ENCODE measurements at regions not wholly inside any gene's neighbourhood (a gene's known extent, or its start where the extent isn't known, plus 50 kb on each side); places are given as distances from the start of the nearest gene placed in this dataset.

GRCh38 chr4:171759274-171759673, 53.9 kb upstream of the GALNTL6 start:
- H3K4me1 ChIP-seq (ENCODE audit: control insufficient read depth, insufficient read depth, low read length), result no peaks in the 10 kb centered on the region
- H3K9me3 ChIP-seq (ENCODE audit: control insufficient read depth, insufficient read depth, low read length), result no peaks in the 10 kb centered on the region
- DNase-seq (ENCODE audit: low read depth, low spot score), result no peak
- no peak overlapping the region for H3K4me3 ChIP-seq (ENCODE audit: low read length)
- H3K36me3 ChIP-seq (ENCODE audit: control insufficient read depth, insufficient read depth, low read length), result no peaks in the 10 kb centered on the region
- no peak overlapping the region for H3K27ac ChIP-seq (ENCODE audit: low read length)
- H3K27me3 ChIP-seq (ENCODE audit: control insufficient read depth, insufficient read depth, low read length), result no peaks in the 10 kb centered on the region
- no CpG with 5 or more reads among the region's 5 CpGs for WGBS (ENCODE audit: insufficient coverage, insufficient read length)

- Histone ChIP-seq H3K9me3 (ENCODE audit: control insufficient read depth, insufficient read depth, low read length) (no peaks in the 10 kb centered on the region), H3K27ac (ENCODE audit: low read length) (no peak overlapping the region), H3K36me3 (ENCODE audit: control insufficient read depth, insufficient read depth, low read length) (no peaks in the 10 kb centered on the region), H3K4me1 (ENCODE audit: control insufficient read depth, insufficient read depth, low read length) (no peaks in the 10 kb centered on the region), H3K4me3 (ENCODE audit: low read length) (no peak overlapping the region), H3K27me3 (ENCODE audit: control insufficient read depth, insufficient read depth, low read length) (no peaks in the 10 kb centered on the region)
- WGBS (ENCODE audit: insufficient coverage, insufficient read length), result no CpG with 5 or more reads among the region's 2 CpGs
- DNase-seq (ENCODE audit: low read depth, low spot score), result no peak
Observed at GRCh38 chr4:171751538-171751937, 61.7 kb upstream of the GALNTL6 start.

GRCh38 chr4:171746418-171746817, 66.8 kb upstream of the GALNTL6 start:
- H3K4me3 ChIP-seq (ENCODE audit: low read length), result no peak overlapping the region
- no peak for DNase-seq (ENCODE audit: low read depth, low spot score)
- no peaks in the 10 kb centered on the region for H3K9me3 ChIP-seq (ENCODE audit: control insufficient read depth, insufficient read depth, low read length)
- no peaks in the 10 kb centered on the region for H3K4me1 ChIP-seq (ENCODE audit: control insufficient read depth, insufficient read depth, low read length)
- no peaks in the 10 kb centered on the region for H3K27me3 ChIP-seq (ENCODE audit: control insufficient read depth, insufficient read depth, low read length)
- H3K36me3 ChIP-seq (ENCODE audit: control insufficient read depth, insufficient read depth, low read length), result no peaks in the 10 kb centered on the region
- H3K27ac ChIP-seq (ENCODE audit: low read length), result no peak overlapping the region

GRCh38 chr4:171742436-171742835, 70.8 kb upstream of the GALNTL6 start:
- WGBS (ENCODE audit: insufficient coverage, insufficient read length), result no CpG with 5 or more reads among the region's 5 CpGs
- no peaks in the 10 kb centered on the region for H3K36me3 ChIP-seq (ENCODE audit: control insufficient read depth, insufficient read depth, low read length)
- no peak overlapping the region for H3K4me3 ChIP-seq (ENCODE audit: low read length)
- H3K9me3 ChIP-seq (ENCODE audit: control insufficient read depth, insufficient read depth, low read length), result no peaks in the 10 kb centered on the region
- H3K27ac ChIP-seq (ENCODE audit: low read length), result no peak overlapping the region
- no peaks in the 10 kb centered on the region for H3K4me1 ChIP-seq (ENCODE audit: control insufficient read depth, insufficient read depth, low read length)
- DNase-seq (ENCODE audit: low read depth, low spot score), result no peak
- H3K27me3 ChIP-seq (ENCODE audit: control insufficient read depth, insufficient read depth, low read length), result no peaks in the 10 kb centered on the region

- Histone ChIP-seq H3K4me3 (ENCODE audit: low read length) (no peak overlapping the region), H3K36me3 (ENCODE audit: control insufficient read depth, insufficient read depth, low read length) (no peaks in the 10 kb centered on the region), H3K27ac (ENCODE audit: low read length) (no peak overlapping the region), H3K9me3 (ENCODE audit: control insufficient read depth, insufficient read depth, low read length) (no peaks in the 10 kb centered on the region), H3K4me1 (ENCODE audit: control insufficient read depth, insufficient read depth, low read length) (no peaks in the 10 kb centered on the region; the same call in 1 of the 2 replicates), H3K27me3 (ENCODE audit: control insufficient read depth, insufficient read depth, low read length) (no peaks in the 10 kb centered on the region)
- DNase-seq (ENCODE audit: low read depth, low spot score), result no peak
- no CpG with 5 or more reads among the region's 1 CpG for WGBS (ENCODE audit: insufficient coverage, insufficient read length)
Observed at GRCh38 chr4:171727185-171727584, 86.0 kb upstream of the GALNTL6 start.

- WGBS (ENCODE audit: insufficient coverage, insufficient read length), result no CpG with 5 or more reads among the region's 2 CpGs
- no peak overlapping the region for H3K27ac ChIP-seq (ENCODE audit: low read length)
- no peaks in the 10 kb centered on the region for H3K27me3 ChIP-seq (ENCODE audit: control insufficient read depth, insufficient read depth, low read length)
- no peaks in the 10 kb centered on the region for H3K36me3 ChIP-seq (ENCODE audit: control insufficient read depth, insufficient read depth, low read length)
- no peaks in the 10 kb centered on the region; the same call in 1 of the 2 replicates for H3K4me1 ChIP-seq (ENCODE audit: control insufficient read depth, insufficient read depth, low read length)
- no peaks in the 10 kb centered on the region for H3K9me3 ChIP-seq (ENCODE audit: control insufficient read depth, insufficient read depth, low read length)
- no peak for DNase-seq (ENCODE audit: low read depth, low spot score)
- no peak overlapping the region for H3K4me3 ChIP-seq (ENCODE audit: low read length)
Observed at GRCh38 chr4:171721937-171722336, 91.3 kb upstream of the GALNTL6 start.

GRCh38 chr4:171719691-171720090, 93.5 kb upstream of the GALNTL6 start:
- Histone ChIP-seq H3K36me3 (ENCODE audit: control insufficient read depth, insufficient read depth, low read length) (no peaks in the 10 kb centered on the region), H3K27ac (ENCODE audit: low read length) (no peak overlapping the region), H3K4me1 (ENCODE audit: control insufficient read depth, insufficient read depth, low read length) (no peaks in the 10 kb centered on the region), H3K27me3 (ENCODE audit: control insufficient read depth, insufficient read depth, low read length) (no peaks in the 10 kb centered on the region), H3K4me3 (ENCODE audit: low read length) (no peak overlapping the region), H3K9me3 (ENCODE audit: control insufficient read depth, insufficient read depth, low read length) (no peaks in the 10 kb centered on the region)
- DNase-seq (ENCODE audit: low read depth, low spot score), result no peak
- WGBS (ENCODE audit: insufficient coverage, insufficient read length), result no CpG with 5 or more reads among the region's 2 CpGs

GRCh38 chr4:171718665-171719064, 94.5 kb upstream of the GALNTL6 start:
- WGBS (ENCODE audit: insufficient coverage, insufficient read length), result no CpG with 5 or more reads among the region's 2 CpGs
- no peaks in the 10 kb centered on the region for H3K4me1 ChIP-seq (ENCODE audit: control insufficient read depth, insufficient read depth, low read length)
- no peaks in the 10 kb centered on the region for H3K36me3 ChIP-seq (ENCODE audit: control insufficient read depth, insufficient read depth, low read length)
- no peak for DNase-seq (ENCODE audit: low read depth, low spot score)
- no peak overlapping the region for H3K4me3 ChIP-seq (ENCODE audit: low read length)
- no peaks in the 10 kb centered on the region for H3K9me3 ChIP-seq (ENCODE audit: control insufficient read depth, insufficient read depth, low read length)
- no peaks in the 10 kb centered on the region for H3K27me3 ChIP-seq (ENCODE audit: control insufficient read depth, insufficient read depth, low read length)
- no peak overlapping the region for H3K27ac ChIP-seq (ENCODE audit: low read length)

GRCh38 chr4:171718069-171718468, 95.1 kb upstream of the GALNTL6 start:
- Histone ChIP-seq H3K27me3 (ENCODE audit: control insufficient read depth, insufficient read depth, low read length) (no peaks in the 10 kb centered on the region), H3K4me1 (ENCODE audit: control insufficient read depth, insufficient read depth, low read length) (no peaks in the 10 kb centered on the region), H3K4me3 (ENCODE audit: low read length) (no peak overlapping the region), H3K36me3 (ENCODE audit: control insufficient read depth, insufficient read depth, low read length) (no peaks in the 10 kb centered on the region), H3K9me3 (ENCODE audit: control insufficient read depth, insufficient read depth, low read length) (no peaks in the 10 kb centered on the region), H3K27ac (ENCODE audit: low read length) (no peak overlapping the region)
- DNase-seq (ENCODE audit: low read depth, low spot score), result no peak
- no CpG with 5 or more reads among the region's 1 CpG for WGBS (ENCODE audit: insufficient coverage, insufficient read length)

- H3K4me1 ChIP-seq (ENCODE audit: control insufficient read depth, insufficient read depth, low read length), result no peaks in the 10 kb centered on the region
- no peaks in the 10 kb centered on the region for H3K36me3 ChIP-seq (ENCODE audit: control insufficient read depth, insufficient read depth, low read length)
- no peak overlapping the region for H3K27ac ChIP-seq (ENCODE audit: low read length)
- H3K27me3 ChIP-seq (ENCODE audit: control insufficient read depth, insufficient read depth, low read length), result no peaks in the 10 kb centered on the region
- H3K4me3 ChIP-seq (ENCODE audit: low read length), result no peak overlapping the region
- no peak for DNase-seq (ENCODE audit: low read depth, low spot score)
- H3K9me3 ChIP-seq (ENCODE audit: control insufficient read depth, insufficient read depth, low read length), result no peaks in the 10 kb centered on the region
Observed at GRCh38 chr4:171717231-171717741, 95.9 kb upstream of the GALNTL6 start.

GRCh38 chr4:171715973-171716372, 97.2 kb upstream of the GALNTL6 start:
- DNase-seq (ENCODE audit: low read depth, low spot score), result no peak
- WGBS (ENCODE audit: insufficient coverage, insufficient read length), result no CpG with 5 or more reads among the region's 1 CpG
- Histone ChIP-seq H3K27me3 (ENCODE audit: control insufficient read depth, insufficient read depth, low read length) (no peaks in the 10 kb centered on the region), H3K27ac (ENCODE audit: low read length) (no peak overlapping the region), H3K4me1 (ENCODE audit: control insufficient read depth, insufficient read depth, low read length) (no peaks in the 10 kb centered on the region), H3K4me3 (ENCODE audit: low read length) (no peak overlapping the region), H3K9me3 (ENCODE audit: control insufficient read depth, insufficient read depth, low read length) (no peaks in the 10 kb centered on the region), H3K36me3 (ENCODE audit: control insufficient read depth, insufficient read depth, low read length) (no peaks in the 10 kb centered on the region)

All from iPS DF 6.9 (cell line).